H1 (cell line): ENCODE measurements at regions not wholly inside any gene's neighbourhood (a gene's known extent, or its start where the extent isn't known, plus 50 kb on each side); places are given as distances from the start of the nearest gene placed in this dataset.

ENCODE experiments used
- CTCF ChIA-PET: fragments of 300-600 bp; sonication (Branson Sonifier 250); formaldehyde crosslinking; loops from one replicate; lab custom pipeline; 2021; ENCODE audit not compliant: partially characterized antibody; lab: Charles Lee
- POLR2A ChIA-PET: fragments of 300-600 bp; sonication (Branson Sonifier 250); formaldehyde crosslinking; loops from one replicate; lab custom pipeline; 2021; ENCODE audit warnings: inconsistent platforms; ENCODE audit not compliant: partially characterized antibody; lab: Charles Lee
- DNase-seq, 2 experiments: peaks; one replicate each; pipeline versions ENCODE4 v3.0.0 to v3.0.0-alpha.2; 2010 to 2022; ENCODE audit warnings: low spot score in 2 of 2, low read depth in 1 of 2, mixed read lengths in 1 of 2
- FAIRE-seq: peaks from 2 replicates; lab custom pipeline; 2011; peaks lifted over from hg19 to GRCh38; lab: Jason Lieb, UNC
- H2AFZ ChIP-seq: 2 replicates; pipeline ENCODE4 v1.8.1; 2012; ENCODE audit warnings: low read length, inconsistent platforms
- H2AK5ac ChIP-seq: 2 replicates; pipeline ENCODE4 v1.6.1; 2013; ENCODE audit warnings: low read depth, low read length
- H2BK120ac ChIP-seq: replicated peaks from 2 replicates; pipeline ENCODE3; 2013; ENCODE audit warnings: low read depth, low read length, inconsistent platforms
- H2BK12ac ChIP-seq: 2 replicates; pipeline ENCODE4 v1.6.1; 2013; ENCODE audit warnings: low read depth, low read length
- H2BK15ac ChIP-seq: 2 replicates; pipeline ENCODE4 v1.6.1; 2013; ENCODE audit warnings: low read length
- H2BK20ac ChIP-seq: 2 replicates; pipeline ENCODE4 v1.6.1; 2013; ENCODE audit warnings: low read length
- H2BK5ac ChIP-seq: 2 replicates; pipeline ENCODE4 v1.6.1; 2013; ENCODE audit warnings: low read depth, low read length
- H3K14ac ChIP-seq: 2 replicates; pipeline ENCODE4 v1.6.1; 2013; ENCODE audit warnings: inconsistent platforms; ENCODE audit not compliant: insufficient read length
- H3K18ac ChIP-seq: 2 replicates; pipeline ENCODE4 v1.6.1; 2013; ENCODE audit warnings: low read length; ENCODE audit errors: extremely low read depth
- H3K23ac ChIP-seq: 2 replicates; pipeline ENCODE4 v1.6.1; 2013; ENCODE audit warnings: inconsistent platforms; ENCODE audit not compliant: insufficient read length
- H3K23me2 ChIP-seq: 2 replicates; pipeline ENCODE4 v1.6.1; 2013; ENCODE audit warnings: low read depth, low read length
- H3K27ac ChIP-seq: 2 replicates; pipeline ENCODE4 v1.6.1; 2011; ENCODE audit warnings: low read depth, low read length, inconsistent platforms
- H3K27me3 ChIP-seq, 4 experiments: replicated peaks in 1 of 4; 1 replicate in 1 of 4; 2 replicates in 3 of 4; pipeline versions ENCODE4 v1.6.1 to v1.8.1; 2011 to 2013; ENCODE audit warnings: low read length in 3 of 4, mild to moderate bottlenecking in 3 of 4, inconsistent platforms in 2 of 4, mixed read lengths in 2 of 4, moderate library complexity in 1 of 4; ENCODE audit not compliant: control insufficient read depth in 3 of 4, insufficient read depth in 3 of 4; ENCODE audit errors: extremely low read depth in 1 of 4
- H3K36me3 ChIP-seq, 4 experiments: 2 replicates each; pipeline versions ENCODE4 v1.6.1 to v1.8.1; 2011 to 2013; ENCODE audit warnings: mild to moderate bottlenecking in 4 of 4, low read length in 3 of 4, moderate library complexity in 2 of 4, control low read depth in 1 of 4, inconsistent platforms in 1 of 4; ENCODE audit not compliant: insufficient read depth in 4 of 4, control insufficient read depth in 2 of 4
- H3K4ac ChIP-seq: replicated peaks from 2 replicates; pipeline ENCODE3; 2013; ENCODE audit warnings: low read length, low read depth, mixed read lengths, inconsistent platforms; ENCODE audit not compliant: insufficient read length
- H3K4me1 ChIP-seq, 4 experiments: replicated peaks in 1 of 4; 1 replicate in 1 of 4; 2 replicates in 3 of 4; pipeline versions ENCODE4 v1.6.1 to v1.8.1; 2011 to 2013; ENCODE audit warnings: low read length in 3 of 4, inconsistent platforms in 2 of 4, mixed read lengths in 1 of 4; ENCODE audit not compliant: insufficient read depth in 4 of 4, control insufficient read depth in 3 of 4
- H3K4me2 ChIP-seq, 2 experiments: 2 replicates each; pipeline versions ENCODE4 v1.6.1 to v1.8.1; 2011 to 2013; ENCODE audit warnings: low read depth in 2 of 2, low read length in 2 of 2, control low read depth in 1 of 2, inconsistent platforms in 1 of 2, mild to moderate bottlenecking in 1 of 2; ENCODE audit not compliant: insufficient read depth in 1 of 2
- H3K4me3 ChIP-seq, 4 experiments: fragments of 200-600, 300-600 bp in 1 of 4; sonication (generic), shearing (Covaris generic), sonication (Bioruptor Twin) in 1 of 4; 2 replicates each; pipeline versions ENCODE4 v1.5.1 to v1.8.1; 2011 to 2016; ENCODE audit warnings: low read length in 4 of 4, low read depth in 3 of 4, control low read depth in 2 of 4, inconsistent platforms in 2 of 4, mild to moderate bottlenecking in 2 of 4, mixed read lengths in 1 of 4, moderate library complexity in 1 of 4; ENCODE audit not compliant: insufficient read depth in 2 of 4; ENCODE audit errors: extremely low read depth in 1 of 4
- H3K56ac ChIP-seq: replicated peaks from 2 replicates; pipeline ENCODE3; 2013; ENCODE audit warnings: low read depth, mild to moderate bottlenecking, mixed read lengths, low read length, inconsistent platforms; ENCODE audit not compliant: insufficient read length
- H3K79me1 ChIP-seq: 2 replicates; pipeline ENCODE4 v1.6.1; 2013; ENCODE audit warnings: low read depth, low read length, control low read depth
- H3K79me2 ChIP-seq, 2 experiments: 2 replicates each; pipeline versions ENCODE4 v1.6.1 to v1.8.1; 2012 to 2013; ENCODE audit warnings: low read length in 2 of 2, mild to moderate bottlenecking in 2 of 2, inconsistent platforms in 1 of 2; ENCODE audit not compliant: insufficient read depth in 2 of 2, control insufficient read depth in 1 of 2
- H3K9ac ChIP-seq, 4 experiments: replicated peaks in 1 of 4; 1 replicate in 1 of 4; 2 replicates in 3 of 4; pipeline versions ENCODE4 v1.6.1 to v1.8.1; 2011 to 2013; ENCODE audit warnings: low read depth in 3 of 4, low read length in 3 of 4, control low read depth in 2 of 4, mild to moderate bottlenecking in 2 of 4, moderate library complexity in 2 of 4, inconsistent platforms in 1 of 4; ENCODE audit errors: extremely low read depth in 1 of 4
- H3K9me3 ChIP-seq, 2 experiments: 2 replicates each; pipeline versions ENCODE4 v1.6.1 to v1.8.1; 2012 to 2013; ENCODE audit warnings: mild to moderate bottlenecking in 2 of 2, moderate library complexity in 2 of 2, control low read depth in 1 of 2, inconsistent platforms in 1 of 2, low read depth in 1 of 2, low read length in 1 of 2, mixed read lengths in 1 of 2; ENCODE audit not compliant: insufficient read depth in 2 of 2
- H4K20me1 ChIP-seq, 2 experiments: replicated peaks in 1 of 2; 2 replicates each; pipeline versions ENCODE3 to v1.8.1; 2011 to 2013; ENCODE audit warnings: inconsistent platforms in 2 of 2, low read length in 2 of 2, mild to moderate bottlenecking in 1 of 2; ENCODE audit not compliant: insufficient read depth in 2 of 2, control insufficient read depth in 1 of 2
- H4K5ac ChIP-seq: 2 replicates; pipeline ENCODE4 v1.6.1; 2013; ENCODE audit warnings: low read length, low read depth, mixed read lengths, inconsistent platforms; ENCODE audit not compliant: insufficient read length
- H4K8ac ChIP-seq: 2 replicates; pipeline ENCODE4 v1.8.0; 2013; ENCODE audit warnings: mild to moderate bottlenecking, moderate library complexity, low read length, inconsistent platforms; ENCODE audit not compliant: insufficient read depth; ENCODE audit errors: extremely low read depth
- H4K91ac ChIP-seq: replicated peaks from 2 replicates; pipeline ENCODE3; 2013; ENCODE audit warnings: low read length, mixed read lengths, inconsistent platforms; ENCODE audit not compliant: insufficient read length
- GABPA ChIP-seq: IDR thresholded peaks from 2 replicates; pipeline ENCODE4 v1.6.1; 2011; ENCODE audit warnings: mild to moderate bottlenecking, low read length, moderate library complexity, borderline replicate concordance; ENCODE audit not compliant: insufficient read depth
- RFX5 ChIP-seq: IDR thresholded peaks from 2 replicates; pipeline ENCODE4 v1.6.1; 2011; ENCODE audit warnings: low read depth, low read length, improper control_type of control experiment, borderline replicate concordance
- WGBS, 2 experiments: shearing (Covaris generic) in 1 of 2; methylation state at CpG; one replicate each; pipeline versions ENCODE4 v1.1.6 to v1.1.7; 2013 to 2015; ENCODE audit warnings: low lambda C conversion rate in 2 of 2, mixed read lengths in 2 of 2, inconsistent platforms in 1 of 2, low coverage in 1 of 2, missing lambda C conversion rate in 1 of 2; ENCODE audit not compliant: insufficient replicate concordance in 2 of 2, insufficient coverage in 1 of 2, insufficient read length in 1 of 2; ENCODE audit errors: extremely low coverage in 1 of 2, missing lambda C conversion rate in 1 of 2; 5-methylcytosine and 5-hydroxymethylcytosine counted together

DNA sequence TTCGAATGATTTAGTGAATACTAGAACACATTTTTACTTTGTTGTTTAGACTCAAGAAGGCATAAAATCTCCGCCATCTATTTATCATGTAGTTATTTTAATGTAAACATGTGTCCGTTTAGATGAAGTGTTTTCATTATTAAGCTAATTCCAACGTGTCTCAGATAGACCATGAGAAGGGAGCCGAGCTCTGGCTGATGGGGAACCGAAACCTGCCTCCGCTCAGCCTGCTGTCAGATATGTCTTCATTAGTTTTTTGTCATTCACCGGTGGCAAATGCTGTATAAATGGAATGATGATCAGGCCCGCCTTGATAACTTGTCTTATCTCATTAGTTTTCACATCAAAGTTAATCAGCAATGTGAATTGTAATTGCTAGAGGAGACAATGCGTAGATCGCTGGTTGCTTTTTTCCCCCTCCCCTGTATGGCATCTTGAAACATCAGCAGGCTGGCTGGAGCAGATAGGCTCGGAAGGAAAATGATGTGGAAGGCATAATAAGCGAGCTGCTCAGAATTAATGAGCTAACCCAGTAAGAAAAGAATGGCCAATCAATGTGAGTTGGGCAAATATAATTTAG, 136.4 kb downstream of the LINC00237 start:
- Histone ChIP-seq H3K9me3 (no peaks in the 10 kb centered on the region), H3K9ac (no peak overlapping the region), H3K27ac (no peak overlapping the region), H2AK5ac (no peak overlapping the region), H4K5ac (no peak overlapping the region), H3K79me2 (no peaks in the 10 kb centered on the region), H3K23me2 (no peaks in the 10 kb centered on the region), H3K36me3 (no peaks in the 10 kb centered on the region), H3K4me2 (no peak overlapping the region)
- CTCF ChIA-PET = interaction anchor here (1.4 kb wide), 2 partner anchors 18 to 61 kb away, joined by 3 read pairs; no protein-coding TSS in a partner anchor
- no peak for TF ChIP-seq RFX5
- no peak for TF ChIP-seq GABPA
- TF ChIP-seq, all 59 proteins: peak for 0
- H3K18ac ChIP-seq = no peak overlapping the region
- H2BK12ac ChIP-seq = no peak overlapping the region
- H3K79me1 ChIP-seq = no peaks in the 10 kb centered on the region
- H3K4me3 ChIP-seq = no peak overlapping the region
- H3K23ac ChIP-seq = no peak overlapping the region
- 83% methylated on average over 13 of the region's 13 CpGs; no CpG with 5 or more reads in 1 of the 2 experiments for WGBS, 2 experiments
- H2BK15ac ChIP-seq = no peak overlapping the region
- H3K14ac ChIP-seq = no peak overlapping the region
- H4K8ac ChIP-seq = no peak overlapping the region
- no peaks in the 10 kb centered on the region for H3K27me3 ChIP-seq
- no peak overlapping the region for H2AFZ ChIP-seq
- FAIRE-seq (no peak), DNase-seq (no peak)
- H2BK20ac ChIP-seq = no peak overlapping the region
- peaks cover 0 to 13% (median 2%) of the 10 kb centered on the region in 4 experiments; a peak in 1 of 7 replicates for H3K4me1 ChIP-seq
- H2BK120ac ChIP-seq = no peak overlapping the region
- H4K20me1 ChIP-seq = no peaks in the 10 kb centered on the region
- POLR2A ChIA-PET = no interaction called here
- no peak overlapping the region for H3K4ac ChIP-seq
- H3K56ac ChIP-seq = no peak overlapping the region
- H2BK5ac ChIP-seq = no peak overlapping the region
- H4K91ac ChIP-seq = no peak overlapping the region
